Muscle layer of colon (tissue), 2 donors: ENCODE measurements at regions not wholly inside any gene's neighbourhood (a gene's known extent, or its start where the extent isn't known, plus 50 kb on each side); places are given as distances from the start of the nearest gene placed in this dataset.
A peak's percentile ranks its signal among the peaks of the same experiment; 100 is the strongest.

Source experiments
- H3K27ac ChIP-seq: one replicate; pipeline ENCODE4 v1.7.0; 2013; ENCODE audit warnings: low read depth, mild to moderate bottlenecking, low read length, moderate library complexity
- H3K27me3 ChIP-seq, 2 donors: one replicate each; pipeline ENCODE4 v1.7.0; 2013; ENCODE audit warnings: low read length in 2 of 2, mild to moderate bottlenecking in 2 of 2; ENCODE audit not compliant: insufficient read depth in 2 of 2, control insufficient read depth in 1 of 2
- H3K36me3 ChIP-seq: one replicate; pipeline ENCODE4 v1.7.0; 2013; ENCODE audit warnings: mild to moderate bottlenecking, low read length; ENCODE audit not compliant: insufficient read depth
- H3K4me1 ChIP-seq: one replicate; pipeline ENCODE4 v1.7.0; 2013; ENCODE audit warnings: mild to moderate bottlenecking, low read length; ENCODE audit not compliant: insufficient read depth
- H3K4me3 ChIP-seq, 2 donors: one replicate each; pipeline ENCODE4 v1.7.0; 2013; ENCODE audit warnings: low read length in 2 of 2, low read depth in 1 of 2, mild to moderate bottlenecking in 1 of 2, moderate library complexity in 1 of 2
- H3K9ac ChIP-seq: one replicate; pipeline ENCODE4 v1.7.0; 2013; ENCODE audit warnings: low read length
- H3K9me3 ChIP-seq: one replicate; pipeline ENCODE4 v1.7.0; 2013; ENCODE audit warnings: mild to moderate bottlenecking, low read length
- donor health status: abdominal sarcoma.
- donor health status: Adenocarcinoma of cecum.

DNA sequence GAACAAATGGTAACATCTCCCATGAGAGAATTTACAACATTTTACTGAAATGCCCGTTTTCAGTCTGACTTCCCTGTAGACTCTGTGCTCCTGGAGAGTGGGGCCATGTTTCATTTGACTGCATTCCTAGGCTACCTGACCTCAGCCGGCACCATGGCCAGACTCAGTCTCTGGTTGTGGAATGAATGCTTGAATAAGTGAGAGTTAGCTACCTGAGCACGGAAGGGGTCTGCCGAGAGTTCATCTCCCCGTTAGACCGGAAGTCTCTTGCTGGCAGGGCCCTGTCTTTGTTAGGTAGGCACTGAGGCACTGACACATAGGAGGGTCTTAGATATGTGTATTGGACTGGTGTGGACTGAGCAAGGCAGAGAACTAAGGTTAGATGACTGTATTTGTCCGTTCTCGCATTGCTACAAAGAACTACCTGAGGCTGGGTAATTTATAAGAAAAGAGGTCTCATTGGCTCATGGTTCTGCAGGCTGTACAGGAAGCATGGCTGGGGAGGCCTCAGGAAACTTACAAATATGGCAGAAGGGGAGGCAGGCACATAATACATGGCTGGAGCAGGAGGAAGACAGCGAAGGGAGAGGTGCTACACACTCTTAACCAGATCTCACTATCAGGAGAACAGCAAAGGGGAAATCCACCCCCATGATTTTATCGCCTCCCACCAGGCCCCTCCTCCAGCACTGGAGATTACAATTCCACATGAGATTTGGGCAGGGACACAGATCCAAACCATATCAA is 271.2 kb downstream of the GLI2 start:
- no peak overlapping the region for H3K4me3 ChIP-seq
- no peaks in the 10 kb centered on the region for H3K9me3 ChIP-seq
- no peak overlapping the region for H3K9ac ChIP-seq
- H3K4me1 ChIP-seq: no peaks in the 10 kb centered on the region
- H3K27ac ChIP-seq: no peak overlapping the region
- no peaks in the 10 kb centered on the region for H3K36me3 ChIP-seq
- H3K27me3 ChIP-seq: no peaks in the 10 kb centered on the region

- Histone ChIP-seq H3K9me3 (no peaks in the 10 kb centered on the region), H3K9ac (no peak overlapping the region), H3K27me3 (no peaks in the 10 kb centered on the region), H3K27ac (no peak overlapping the region), H3K36me3 (no peaks in the 10 kb centered on the region), H3K4me1 (no peaks in the 10 kb centered on the region), H3K4me3 (no peak overlapping the region)
These were observed 271.8 kb downstream of the GLI2 start for GRCh38 chr2:121007490-121007853.

DNA sequence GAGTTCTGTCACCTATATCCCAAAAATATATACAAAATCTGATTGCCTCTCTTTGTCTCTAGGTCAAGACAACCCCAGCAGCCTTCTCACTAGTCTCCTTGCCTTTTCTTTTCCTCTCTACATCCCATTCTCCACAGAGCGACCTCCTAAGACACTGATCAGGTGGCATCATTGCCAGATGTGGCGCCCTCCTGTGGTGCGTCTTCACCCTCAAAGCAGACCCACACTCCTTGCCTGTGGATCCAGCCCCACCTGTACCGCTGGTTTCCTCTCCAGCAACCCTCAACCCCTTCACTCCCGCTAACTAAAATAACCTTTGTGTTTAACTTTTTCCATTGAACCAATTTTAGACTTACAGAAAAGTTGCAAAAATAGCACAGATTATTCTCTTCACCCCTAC is 273.3 kb downstream of the GLI2 start:
- no peaks in the 10 kb centered on the region for H3K27me3 ChIP-seq

DNA sequence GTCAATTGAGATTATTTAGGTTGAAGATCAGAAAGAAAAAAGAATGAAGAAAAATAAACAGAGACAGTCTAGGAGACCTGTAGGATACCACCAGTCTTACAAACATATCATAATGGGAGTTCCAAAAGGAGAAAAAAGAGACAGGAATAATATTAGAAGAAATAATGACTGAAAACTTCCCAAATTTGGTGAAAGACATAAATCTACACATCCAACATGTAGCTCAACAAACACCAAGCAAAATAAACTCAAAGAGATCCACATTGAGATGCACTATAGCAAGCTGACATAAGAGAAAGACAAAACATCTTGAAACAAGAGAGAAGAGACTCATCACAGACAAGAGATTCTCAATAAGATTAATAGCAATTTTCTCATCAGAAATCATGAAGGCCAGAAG is 274.0 kb downstream of the TFCP2L1 start:
- Histone ChIP-seq H3K4me3 (no peak overlapping the region), H3K9ac (no peak overlapping the region), H3K27ac (no peak overlapping the region), H3K36me3 (no peaks in the 10 kb centered on the region), H3K9me3 (no peaks in the 10 kb centered on the region), H3K4me1 (no peaks in the 10 kb centered on the region), H3K27me3 (no peaks in the 10 kb centered on the region)

More for the DNA sequence above, 273.3 kb downstream of the GLI2 start:
- Histone ChIP-seq H3K27ac (no peak overlapping the region), H3K9ac (no peak overlapping the region), H3K4me3 (no peak overlapping the region), H3K4me1 (no peaks in the 10 kb centered on the region), H3K36me3 (no peaks in the 10 kb centered on the region), H3K9me3 (no peaks in the 10 kb centered on the region)

- H3K4me1 ChIP-seq: no peaks in the 10 kb centered on the region
- no peak overlapping the region for H3K4me3 ChIP-seq
- no peaks in the 10 kb centered on the region for H3K27me3 ChIP-seq
- H3K9ac ChIP-seq: no peak overlapping the region
- no peaks in the 10 kb centered on the region for H3K36me3 ChIP-seq
- no peaks in the 10 kb centered on the region for H3K9me3 ChIP-seq
- H3K27ac ChIP-seq: no peak overlapping the region
These were observed 270.1 kb downstream of the TFCP2L1 start for GRCh38 chr2:121014876-121015275.

DNA sequence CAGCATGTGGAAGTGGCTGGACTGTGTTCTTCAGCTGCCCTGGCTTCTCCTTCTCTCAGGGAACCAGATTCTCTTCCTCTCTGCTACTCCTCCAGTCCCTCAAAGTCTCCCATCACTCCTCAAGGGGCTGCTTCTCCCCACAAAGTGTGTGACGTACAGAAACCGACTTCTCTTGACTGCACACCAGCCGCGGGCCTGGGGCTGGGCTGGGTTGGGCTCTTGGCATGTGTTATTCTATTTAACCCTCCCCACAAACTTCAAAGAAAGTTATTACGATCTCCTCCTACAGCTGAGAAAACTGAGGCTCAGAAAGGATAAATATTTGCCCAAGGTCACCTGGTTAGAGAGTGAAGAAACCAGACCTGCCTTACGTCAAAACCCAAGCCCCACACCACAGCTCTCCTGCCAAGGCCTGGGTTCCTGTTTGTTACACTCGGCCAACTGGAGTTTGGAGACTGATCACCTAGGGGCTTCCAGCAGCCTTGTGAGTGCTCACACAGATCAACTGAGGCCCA is 269.0 kb downstream of the TFCP2L1 start:
- H3K27ac ChIP-seq: no peak overlapping the region
- H3K9me3 ChIP-seq: no peaks in the 10 kb centered on the region

GRCh38 chr2:121017396-121017795 is 267.6 kb downstream of the TFCP2L1 start:
- no peaks in the 10 kb centered on the region for H3K4me1 ChIP-seq
- no peaks in the 10 kb centered on the region for H3K27me3 ChIP-seq
- H3K36me3 ChIP-seq: no peaks in the 10 kb centered on the region
- no peak overlapping the region for H3K9ac ChIP-seq
- H3K9me3 ChIP-seq: no peaks in the 10 kb centered on the region
- no peak overlapping the region for H3K27ac ChIP-seq
- H3K4me3 ChIP-seq: no peak overlapping the region

More for the DNA sequence above, 269.0 kb downstream of the TFCP2L1 start:
- Histone ChIP-seq H3K4me1 (no peaks in the 10 kb centered on the region), H3K36me3 (no peaks in the 10 kb centered on the region), H3K27me3 (no peaks in the 10 kb centered on the region), H3K9ac (no peak overlapping the region), H3K4me3 (no peak overlapping the region)

DNA sequence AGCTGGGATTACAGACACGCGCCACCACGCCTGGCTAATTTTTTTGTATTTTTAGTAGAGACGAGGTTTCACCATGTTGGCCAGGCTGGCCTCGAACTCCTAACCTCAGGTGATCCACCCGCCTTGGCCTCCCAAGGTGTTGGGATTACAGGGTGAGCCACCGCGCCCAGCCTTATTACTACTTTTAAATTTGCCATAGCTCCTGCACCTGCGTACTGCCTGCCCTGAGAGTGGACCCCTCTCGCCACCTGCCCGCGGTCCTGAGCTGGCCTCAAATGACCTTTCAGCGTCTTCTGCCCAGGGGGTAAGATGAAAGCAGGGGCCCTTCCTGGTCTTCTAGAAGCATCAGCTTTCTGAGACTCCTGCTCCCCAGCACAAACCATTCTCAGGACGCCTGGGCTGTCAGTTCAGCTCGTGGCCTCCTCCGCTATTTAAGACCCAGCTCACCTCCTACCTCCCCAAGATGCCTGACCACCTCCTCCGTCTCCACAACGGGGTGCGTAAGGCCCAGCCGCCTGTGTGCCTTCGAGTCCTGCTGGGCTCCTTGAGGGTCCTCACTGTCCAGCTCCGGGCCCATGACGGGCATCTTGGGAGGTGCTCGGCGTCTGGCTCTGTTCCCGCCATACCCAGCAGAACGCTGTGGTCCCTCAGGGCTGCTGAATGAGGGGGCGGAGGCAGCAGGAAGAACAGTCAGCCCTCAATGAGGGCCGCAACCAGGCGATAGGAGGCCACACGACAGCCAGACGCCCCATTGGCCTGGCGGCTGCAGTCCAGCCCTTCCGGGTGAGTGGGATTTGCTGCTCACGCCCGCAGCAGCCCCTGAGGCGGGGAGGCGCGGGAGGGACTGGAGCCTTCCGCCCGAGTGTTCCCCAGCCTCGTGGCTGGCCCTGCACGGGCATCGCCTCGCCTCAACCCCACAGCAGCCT is 266.6 kb downstream of the TFCP2L1 start:
- Histone ChIP-seq H3K27ac (peak overlapping the region; percentile 72), H3K36me3 (no peaks in the 10 kb centered on the region), H3K4me1 (no peaks in the 10 kb centered on the region), H3K9me3 (no peaks in the 10 kb centered on the region), H3K9ac (no peak overlapping the region), H3K27me3 (no peaks in the 10 kb centered on the region), H3K4me3 (peak overlapping the region in 1 of 2 donors; percentile 30)

DNA sequence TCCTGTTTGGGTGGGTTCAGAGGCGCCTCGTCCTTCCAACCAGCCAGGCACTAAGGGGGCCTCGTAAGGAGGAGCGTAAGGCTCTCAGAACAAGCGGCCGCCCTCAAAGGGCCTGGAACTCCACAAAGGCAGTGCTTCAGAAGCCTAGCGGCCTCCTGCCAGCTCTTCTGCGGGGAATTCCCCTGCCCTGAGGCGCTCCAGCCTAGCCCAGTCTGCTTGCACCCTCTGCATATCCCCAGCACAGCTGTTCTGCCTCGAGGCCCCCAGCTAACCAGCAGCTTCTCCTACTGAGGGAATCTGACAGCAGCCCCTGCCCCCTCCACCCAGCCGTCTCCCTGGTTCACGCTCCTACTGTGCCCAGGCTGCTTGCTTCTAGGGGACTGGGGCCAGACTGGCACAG is 265.9 kb downstream of the TFCP2L1 start:
- no peaks in the 10 kb centered on the region for H3K27me3 ChIP-seq
- peak overlapping the region; percentile 72 for H3K27ac ChIP-seq
- no peaks in the 10 kb centered on the region for H3K36me3 ChIP-seq
- H3K9me3 ChIP-seq: no peaks in the 10 kb centered on the region
- H3K4me1 ChIP-seq: no peaks in the 10 kb centered on the region
- H3K9ac ChIP-seq: no peak overlapping the region
- H3K4me3 ChIP-seq: peak overlapping the region in 1 of 2 donors; percentile 30

GRCh38 chr2:121019756-121020155 is 265.2 kb downstream of the TFCP2L1 start:
- no peaks in the 10 kb centered on the region for H3K27me3 ChIP-seq
- H3K36me3 ChIP-seq: no peaks in the 10 kb centered on the region
- no peaks in the 10 kb centered on the region for H3K4me1 ChIP-seq
- no peak overlapping the region for H3K9ac ChIP-seq
- H3K27ac ChIP-seq: no peak overlapping the region
- H3K4me3 ChIP-seq: no peak overlapping the region
- no peaks in the 10 kb centered on the region for H3K9me3 ChIP-seq

DNA sequence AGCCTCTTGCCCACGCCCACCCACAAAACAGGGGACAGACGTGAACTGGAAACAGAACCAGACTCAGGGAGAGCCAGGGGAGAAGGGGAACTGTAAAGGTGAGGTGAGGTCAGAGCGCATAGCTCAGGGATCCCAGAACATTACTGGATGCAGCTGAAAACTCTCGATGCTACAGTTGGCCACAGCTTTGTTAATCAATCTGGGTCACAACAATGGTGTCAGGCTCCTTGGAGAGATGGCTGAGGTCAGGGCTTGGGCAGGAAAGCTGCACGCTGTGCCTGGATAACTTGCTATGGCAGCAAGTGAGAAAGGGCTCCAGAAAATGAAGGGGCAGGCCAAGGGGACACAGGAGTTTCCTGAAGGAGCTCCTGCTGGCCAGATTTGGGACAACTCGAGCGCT is 263.3 kb downstream of the TFCP2L1 start:
- Histone ChIP-seq H3K27me3 (no peaks in the 10 kb centered on the region), H3K9me3 (no peaks in the 10 kb centered on the region), H3K36me3 (no peaks in the 10 kb centered on the region), H3K27ac (no peak overlapping the region), H3K4me3 (no peak overlapping the region), H3K4me1 (no peaks in the 10 kb centered on the region), H3K9ac (no peak overlapping the region)
